ENCODE measurements at regions not wholly inside any gene's neighbourhood (a gene's known extent, or its start where the extent isn't known, plus 50 kb on each side); places are given as distances from the start of the nearest gene placed in this dataset.

GRCh38 chrX:116276261-116276660 lies 105.7 kb downstream of the AGTR2 start:
- TF ChIP-seq CTCF (IDR thresholded peaks at IDR 0.05), result no peak
- ATAC-seq (no peak), DNase-seq (no peak), FAIRE-seq (no peak)
- no peak overlapping the region for H3K27ac ChIP-seq
- no peak overlapping the region for H3K4me3 ChIP-seq
- H3K36me3 ChIP-seq, result no peaks in the 10 kb centered on the region
- H3K27me3 ChIP-seq, result peaks cover 0 to 3% (median 0%) of the 10 kb centered on the region in 4 donors
- no peaks in the 10 kb centered on the region for H3K9me3 ChIP-seq
- no peaks in the 10 kb centered on the region for H3K4me1 ChIP-seq
- WGBS, 2 donors, result 18 to 26% methylated on average over 1 of the region's 1 CpG
- intact Hi-C loops (cut with DNase I), result no loop called here

GRCh38 chrX:116277351-116278225 lies 107.0 kb downstream of the AGTR2 start:
- intact Hi-C loops (cut with DNase I), result no loop called here
- TF ChIP-seq CTCF (IDR thresholded peaks at IDR 0.05), result no peak
- no peak overlapping the region for H3K27ac ChIP-seq

GRCh38 chrX:116278826-116279225 lies 108.3 kb downstream of the AGTR2 start:
- 46 to 61% methylated on average over 3 of the region's 3 CpGs for WGBS, 2 donors
- Histone ChIP-seq H3K4me3 (no peak overlapping the region), H3K36me3 (no peaks in the 10 kb centered on the region), H3K27ac (no peak overlapping the region), H3K9me3 (no peaks in the 10 kb centered on the region), H3K27me3 (peaks cover 0 to 3% (median 0%) of the 10 kb centered on the region in 4 donors), H3K4me1 (no peaks in the 10 kb centered on the region)
- FAIRE-seq (no peak), DNase-seq (no peak), ATAC-seq (no peak)
- TF ChIP-seq CTCF (IDR thresholded peaks at IDR 0.05), result no peak
- intact Hi-C loops (cut with DNase I), result no loop called here

More at GRCh38 chrX:116277351-116278225, 107.0 kb downstream of the AGTR2 start:
- no peak for DNase-seq
- no peaks in the 10 kb centered on the region for H3K9me3 ChIP-seq
- no peak overlapping the region for H3K4me3 ChIP-seq
- no peaks in the 10 kb centered on the region for H3K4me1 ChIP-seq
- peaks cover 0 to 3% (median 0%) of the 10 kb centered on the region in 4 donors for H3K27me3 ChIP-seq
- ATAC-seq, result no peak
- no peaks in the 10 kb centered on the region for H3K36me3 ChIP-seq
- 73% methylated on average over 7 of the region's 7 CpGs for WGBS, 2 donors
- no peak for FAIRE-seq

GRCh38 chrX:116281106-116281505 lies 110.6 kb downstream of the AGTR2 start:
- Histone ChIP-seq H3K36me3 (no peaks in the 10 kb centered on the region), H3K9me3 (no peaks in the 10 kb centered on the region), H3K27ac (no peak overlapping the region), H3K27me3 (peaks cover 0 to 3% (median 0%) of the 10 kb centered on the region in 4 donors), H3K4me3 (no peak overlapping the region), H3K4me1 (no peaks in the 10 kb centered on the region)
- ATAC-seq (no peak), FAIRE-seq (no peak), DNase-seq (no peak)
- intact Hi-C loops (cut with DNase I), result no loop called here
- TF ChIP-seq CTCF (IDR thresholded peaks at IDR 0.05), result no peak
- 82 to 96% methylated on average over 1 of the region's 1 CpG for WGBS, 2 donors

GRCh38 chrX:116282751-116283150 lies 112.2 kb downstream of the AGTR2 start:
- ATAC-seq (no peak), FAIRE-seq (no peak)
- H3K9me3 ChIP-seq, result no peaks in the 10 kb centered on the region

More at GRCh38 chrX:116282751-116283150, 112.2 kb downstream of the AGTR2 start:
- Histone ChIP-seq H3K36me3 (no peaks in the 10 kb centered on the region), H3K27ac (no peak overlapping the region), H3K27me3 (no peaks in the 10 kb centered on the region), H3K4me1 (no peaks in the 10 kb centered on the region), H3K4me3 (no peak overlapping the region)
- no peak for DNase-seq
- no peak for TF ChIP-seq CTCF (IDR thresholded peaks at IDR 0.05)
- intact Hi-C loops (cut with DNase I), result no loop called here
